Transverse colon (tissue), 4 donors: ENCODE measurements at regions not wholly inside any gene's neighbourhood (a gene's known extent, or its start where the extent isn't known, plus 50 kb on each side); places are given as distances from the start of the nearest gene placed in this dataset.

ENCODE experiments used
- POLR2A ChIP-seq: fragments of 450-650 bp; IDR thresholded peaks from one replicate; pipeline ENCODE4 v1.6.1; 2016; ENCODE audit warnings: antibody characterized with exemption, mild to moderate bottlenecking, moderate library complexity
- POLR2AphosphoS5 ChIP-seq, 3 donors: sonication (generic); formaldehyde crosslinking; IDR thresholded peaks; one replicate each; pipeline ENCODE4 v1.6.1; 2016; ENCODE audit warnings: antibody characterized with exemption in 3 of 3
- TF ChIP-seq, protein P1 (sequence below), 5 experiments: fragments of 200-600 bp in 3 of 5; fragments of 450-650 bp in 2 of 5; sonication (generic) in 3 of 5; IDR thresholded peaks; 1 replicate in 2 of 5; 2 replicates in 3 of 5; pipeline ENCODE4 v1.5.1; 2016 to 2017; ENCODE audit warnings: antibody characterized with exemption in 5 of 5, inconsistent platforms in 3 of 5, mild to moderate bottlenecking in 2 of 5, moderate library complexity in 1 of 5

DNA sequence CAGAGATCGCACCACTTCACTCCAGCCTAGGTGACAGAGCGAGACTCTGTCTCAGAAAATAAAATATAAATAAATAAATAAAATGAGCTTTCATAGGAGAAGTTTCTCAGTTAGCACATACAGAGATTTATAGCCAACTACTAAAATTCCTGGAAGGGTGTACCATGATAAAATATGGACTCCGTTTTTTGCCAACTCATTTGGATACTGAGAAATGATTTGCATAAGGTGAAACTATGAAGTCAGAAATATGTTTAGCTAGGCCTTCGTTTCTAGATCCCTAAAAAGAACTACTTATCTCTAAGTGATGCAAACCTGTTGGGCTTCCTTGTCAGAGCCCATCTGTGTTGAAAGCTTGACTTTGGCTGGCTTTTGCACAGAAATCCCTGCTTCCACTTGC lies 56.9 kb upstream of the SLC1A1 start:
- TF ChIP-seq, protein P1, sequence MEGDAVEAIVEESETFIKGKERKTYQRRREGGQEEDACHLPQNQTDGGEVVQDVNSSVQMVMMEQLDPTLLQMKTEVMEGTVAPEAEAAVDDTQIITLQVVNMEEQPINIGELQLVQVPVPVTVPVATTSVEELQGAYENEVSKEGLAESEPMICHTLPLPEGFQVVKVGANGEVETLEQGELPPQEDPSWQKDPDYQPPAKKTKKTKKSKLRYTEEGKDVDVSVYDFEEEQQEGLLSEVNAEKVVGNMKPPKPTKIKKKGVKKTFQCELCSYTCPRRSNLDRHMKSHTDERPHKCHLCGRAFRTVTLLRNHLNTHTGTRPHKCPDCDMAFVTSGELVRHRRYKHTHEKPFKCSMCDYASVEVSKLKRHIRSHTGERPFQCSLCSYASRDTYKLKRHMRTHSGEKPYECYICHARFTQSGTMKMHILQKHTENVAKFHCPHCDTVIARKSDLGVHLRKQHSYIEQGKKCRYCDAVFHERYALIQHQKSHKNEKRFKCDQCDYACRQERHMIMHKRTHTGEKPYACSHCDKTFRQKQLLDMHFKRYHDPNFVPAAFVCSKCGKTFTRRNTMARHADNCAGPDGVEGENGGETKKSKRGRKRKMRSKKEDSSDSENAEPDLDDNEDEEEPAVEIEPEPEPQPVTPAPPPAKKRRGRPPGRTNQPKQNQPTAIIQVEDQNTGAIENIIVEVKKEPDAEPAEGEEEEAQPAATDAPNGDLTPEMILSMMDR (IDR thresholded peaks at IDR 0.05), result no peak
- TF ChIP-seq POLR2AphosphoS5 (IDR thresholded peaks at IDR 0.05), result no peak
- TF ChIP-seq POLR2A, result no peak
